ENCODE measurements at regions not wholly inside any gene's neighbourhood (a gene's known extent, or its start where the extent isn't known, plus 50 kb on each side); places are given as distances from the start of the nearest gene placed in this dataset.

GRCh38 chr3:164604687-164605086 is 473.6 kb downstream of the SI start:
- TF ChIP-seq ELK1 (CRISPR knock-in tag; IDR thresholded peaks at IDR 0.05) (no peak), ELF4 (CRISPR knock-in tag; IDR thresholded peaks at IDR 0.05) (no peak), PATZ1 (CRISPR knock-in tag; IDR thresholded peaks at IDR 0.05; ENCODE audit: borderline replicate concordance) (no peak), CTCF (IDR thresholded peaks at IDR 0.05 in 2 of 3, conservative IDR thresholded peaks at IDR 0.05 in 1 of 3; ENCODE audit: insufficient read depth in 2 of 3, low read depth in 1 of 3, low read length in 3 of 3) (no peak), BACH1 (tag; IDR thresholded peaks at IDR 0.05) (no peak), MAZ (CRISPR knock-in tag; conservative IDR thresholded peaks at IDR 0.05 in 1 of 2, IDR thresholded peaks at IDR 0.05 in 1 of 2) (no peak), SIN3A (IDR thresholded peaks at IDR 0.05; ENCODE audit: borderline replicate concordance in 2 of 2, control insufficient read depth in 1 of 2, low read depth in 2 of 2, low read length in 2 of 2) (no peak), MCM5 (IDR thresholded peaks at IDR 0.05; ENCODE audit: low read depth) (no peak), BRF1 (IDR thresholded peaks at IDR 0.05; ENCODE audit: borderline replicate concordance, extremely low read depth, insufficient read length) (no peak), CGGBP1 (CRISPR knock-in tag; IDR thresholded peaks at IDR 0.05) (no peak), EZH2 (IDR thresholded peaks at IDR 0.05; ENCODE audit: borderline replicate concordance, low read depth, low read length) (no peak), TAF7 (tag; IDR thresholded peaks at IDR 0.05) (no peak), NR3C1 (CRISPR knock-in tag; IDR thresholded peaks at IDR 0.05) (no peak)
